HEK293T (cell line): ENCODE measurements at regions not wholly inside any gene's neighbourhood (a gene's known extent, or its start where the extent isn't known, plus 50 kb on each side); places are given as distances from the start of the nearest gene placed in this dataset.

Experiments used
- ARNT ChIP-seq: fragments of 450-650 bp; IDR thresholded peaks from 2 replicates; pipeline ENCODE4 v1.6.1; 2017; ENCODE audit warnings: mild to moderate bottlenecking
- BHLHE40 ChIP-seq: fragments of 450-650 bp; IDR thresholded peaks from 2 replicates; pipeline ENCODE4 v1.6.1; 2016; ENCODE audit warnings: mild to moderate bottlenecking, moderate library complexity, borderline replicate concordance
- ELF4 ChIP-seq: fragments of 450-650 bp; IDR thresholded peaks from 2 replicates; pipeline ENCODE4 v1.6.1; 2017; ENCODE audit warnings: antibody characterized with exemption
- FOXA1 ChIP-seq: fragments of 450-650 bp; IDR thresholded peaks from 2 replicates; pipeline ENCODE4 v1.6.1; 2016; ENCODE audit warnings: mild to moderate bottlenecking
- FOXK2 ChIP-seq: fragments of 450-650 bp; IDR thresholded peaks from 2 replicates; pipeline ENCODE4 v1.6.1; 2016; ENCODE audit warnings: mild to moderate bottlenecking
- FOXM1 ChIP-seq: fragments of 450-650 bp; IDR thresholded peaks from 2 replicates; pipeline ENCODE4 v1.6.1; 2017; ENCODE audit warnings: mild to moderate bottlenecking, borderline replicate concordance
- L3MBTL2 ChIP-seq: fragments of 450-650 bp; conservative IDR thresholded peaks from 2 replicates; pipeline ENCODE4 v1.6.1; 2016; ENCODE audit warnings: mild to moderate bottlenecking
- NFRKB ChIP-seq: fragments of 450-650 bp; IDR thresholded peaks from 2 replicates; pipeline ENCODE4 v1.6.1; 2016; ENCODE audit warnings: mild to moderate bottlenecking, moderate library complexity
- SP1 ChIP-seq: fragments of 450-650 bp; IDR thresholded peaks from 2 replicates; pipeline ENCODE4 v1.6.1; 2017
- SUZ12 ChIP-seq: fragments of 450-650 bp; IDR thresholded peaks from 2 replicates; pipeline ENCODE4 v1.6.1; 2016; ENCODE audit warnings: mild to moderate bottlenecking
- TARDBP ChIP-seq: fragments of 450-650 bp; IDR thresholded peaks from 2 replicates; pipeline ENCODE4 v1.6.1; 2016
- ZNF384 ChIP-seq: fragments of 450-650 bp; IDR thresholded peaks from 2 replicates; pipeline ENCODE4 v1.6.1; 2016

DNA sequence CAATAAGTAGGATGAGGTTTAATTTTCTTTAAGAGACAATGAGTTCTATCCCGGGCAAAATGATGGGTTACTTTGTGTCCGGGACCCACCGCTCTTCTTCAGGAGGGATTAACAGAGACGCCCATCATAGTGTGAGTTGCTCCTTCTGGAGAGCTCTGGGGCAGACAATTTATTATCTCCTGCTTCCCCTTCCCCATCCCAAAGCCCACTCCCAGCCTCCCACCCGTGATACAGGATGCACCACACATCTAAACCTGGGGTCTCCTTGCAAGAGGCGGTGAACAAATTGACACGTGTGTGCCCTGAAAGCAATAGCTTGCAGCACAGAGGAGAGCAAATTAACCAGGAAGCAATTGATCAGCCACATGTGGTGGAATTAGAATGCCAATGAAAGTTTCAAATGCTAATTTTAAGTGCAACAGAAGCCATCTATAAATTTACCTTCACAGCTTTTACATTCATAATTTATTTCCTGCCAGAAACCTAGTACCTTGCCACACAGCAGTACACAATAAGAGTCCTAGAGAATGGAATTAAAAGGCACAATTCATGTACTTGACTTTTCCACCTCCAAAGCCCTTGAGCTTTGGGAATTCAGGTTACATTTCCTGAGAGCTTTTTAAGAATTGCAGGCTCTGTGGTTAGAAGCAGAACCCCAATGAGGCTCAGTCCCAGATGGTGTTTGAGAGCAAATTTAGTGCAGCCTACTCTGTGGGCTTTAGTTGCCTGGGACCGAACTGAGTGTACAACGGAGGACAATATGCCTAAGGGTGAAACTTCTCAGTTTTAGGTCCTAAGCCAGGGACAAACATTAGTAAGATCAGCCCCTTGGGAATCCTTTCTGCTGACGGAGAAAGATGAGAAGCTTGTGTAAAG is 399.6 kb downstream of the MED10 start:
- TF ChIP-seq FOXM1 (no peak), ARNT (no peak), SP1 (no peak), TARDBP (no peak), FOXA1 (no peak), ZNF384 (no peak), ELF4 (no peak), FOXK2 (no peak), BHLHE40 (no peak), SUZ12 (no peak), NFRKB (no peak), L3MBTL2 (no peak)
